Endothelial cell of umbilical vein (primary cell): ENCODE measurements at regions not wholly inside any gene's neighbourhood (a gene's known extent, or its start where the extent isn't known, plus 50 kb on each side); places are given as distances from the start of the nearest gene placed in this dataset.

Source experiments
- BruUV-seq: library from RNA; stranded (reverse); fragments of 400-500 nt; replicated peaks from 2 replicates; lab custom pipeline; 2021; lab: Mats Ljungman, UMichigan
- CTCF ChIA-PET: fragments of 300-600, 350-600 bp; sonication (Branson Sonifier 250); formaldehyde crosslinking; loops from one replicate; lab custom pipeline; 2021; ENCODE audit warnings: antibody characterized with exemption, inconsistent platforms; lab: Charles Lee
- POLR2A ChIA-PET: fragments of 300-600, 350-600 bp; sonication (Branson Sonifier 250); formaldehyde crosslinking; loops from one replicate; lab custom pipeline; 2021; ENCODE audit warnings: antibody characterized with exemption, inconsistent platforms; lab: Charles Lee
- DNase-seq: peaks from one replicate; pipeline ENCODE4 v3.0.0-alpha.2; 2011; ENCODE audit warnings: low read depth, low spot score
- FAIRE-seq: peaks from 2 replicates; lab custom pipeline; 2011; peaks lifted over from hg19 to GRCh38; lab: Jason Lieb, UNC
- H2AFZ ChIP-seq: 2 replicates; pipeline ENCODE4 v1.6.0; 2012; ENCODE audit warnings: low read depth, low read length, control low read depth, inconsistent platforms
- H3K27ac ChIP-seq: 2 replicates; pipeline ENCODE4 v1.5.1; 2011; ENCODE audit warnings: low read depth, mild to moderate bottlenecking, control low read depth, low read length, moderate library complexity; ENCODE audit not compliant: insufficient read depth
- H3K27me3 ChIP-seq, 2 experiments: 2 replicates each; pipeline versions ENCODE4 v1.6.0 to v1.6.1; 2011; ENCODE audit warnings: low read length in 2 of 2, mixed read lengths in 1 of 2; ENCODE audit not compliant: control insufficient read depth in 2 of 2, insufficient read depth in 2 of 2
- H3K36me3 ChIP-seq, 2 experiments: 2 replicates in 1 of 2; 3 replicates in 1 of 2; pipeline ENCODE4 v1.5.1; 2011; ENCODE audit warnings: low read length in 2 of 2, mild to moderate bottlenecking in 1 of 2, moderate library complexity in 1 of 2; ENCODE audit not compliant: control insufficient read depth in 2 of 2, insufficient read depth in 2 of 2; ENCODE audit errors: extremely low read depth in 1 of 2
- H3K4me1 ChIP-seq: 3 replicates; pipeline ENCODE4 v1.5.1; 2011; ENCODE audit warnings: mild to moderate bottlenecking, low read length; ENCODE audit not compliant: control insufficient read depth, insufficient read depth; ENCODE audit errors: extremely low read depth
- H3K4me2 ChIP-seq: 2 replicates; pipeline ENCODE4 v1.6.1; 2011; ENCODE audit warnings: low read length, control low read depth, mixed read lengths; ENCODE audit not compliant: insufficient read depth
- H3K4me3 ChIP-seq, 3 experiments: fragments of 200-600 bp in 1 of 3; sonication (generic), shearing (Covaris generic) in 1 of 3; replicated peaks in 1 of 3; 2 replicates each; pipeline ENCODE4 v1.5.1; 2011 to 2016; ENCODE audit warnings: control low read depth in 3 of 3, low read length in 3 of 3, mild to moderate bottlenecking in 2 of 3, inconsistent platforms in 1 of 3, low read depth in 1 of 3, moderate library complexity in 1 of 3; ENCODE audit not compliant: insufficient read depth in 1 of 3
- H3K79me2 ChIP-seq: 2 replicates; pipeline ENCODE4 v1.6.0; 2012; ENCODE audit warnings: low read length, inconsistent platforms; ENCODE audit not compliant: control insufficient read depth, insufficient read depth
- H3K9ac ChIP-seq: replicated peaks from 2 replicates; pipeline ENCODE3; 2011; ENCODE audit warnings: low read length, control low read depth; ENCODE audit not compliant: insufficient read depth; ENCODE audit errors: extremely low read depth
- H3K9me1 ChIP-seq: replicated peaks from 3 replicates; pipeline ENCODE4 v1.6.0; 2011; ENCODE audit warnings: mild to moderate bottlenecking, low read length; ENCODE audit not compliant: control insufficient read depth, insufficient read depth; ENCODE audit errors: extremely low read depth
- H3K9me3 ChIP-seq: replicated peaks from 2 replicates; pipeline ENCODE4 v1.5.1; 2012; ENCODE audit warnings: low read length, inconsistent platforms; ENCODE audit not compliant: control insufficient read depth, insufficient read depth
- H4K20me1 ChIP-seq: replicated peaks from 2 replicates; pipeline ENCODE3; 2011; ENCODE audit warnings: mild to moderate bottlenecking, low read length; ENCODE audit not compliant: control insufficient read depth, insufficient read depth; ENCODE audit errors: extremely low read depth
- EZH2 ChIP-seq: IDR thresholded peaks from 2 replicates; pipeline ENCODE4 v1.6.1; 2012; ENCODE audit warnings: borderline replicate concordance, low read depth, mild to moderate bottlenecking, moderate library complexity, low read length, inconsistent platforms; ENCODE audit not compliant: severe bottlenecking
- FOS ChIP-seq: IDR thresholded peaks from 2 replicates; pipeline ENCODE4 v1.6.1; 2011; ENCODE audit warnings: mild to moderate bottlenecking, low read length, moderate library complexity, borderline replicate concordance; ENCODE audit not compliant: insufficient read depth
- GATA2 ChIP-seq: IDR thresholded peaks from 2 replicates; pipeline ENCODE4 v1.7.0; 2011; ENCODE audit warnings: low read depth, mild to moderate bottlenecking, moderate library complexity, mixed read lengths, low read length; ENCODE audit not compliant: insufficient read length, insufficient read depth
- JUN ChIP-seq: IDR thresholded peaks from 2 replicates; pipeline ENCODE4 v1.6.1; 2011; ENCODE audit warnings: borderline replicate concordance, low read depth; ENCODE audit not compliant: insufficient read length, insufficient read depth
- MYC ChIP-seq: IDR thresholded peaks from one replicate; pipeline ENCODE4 v1.6.1; 2011; ENCODE audit warnings: mild to moderate bottlenecking, low read depth, low read length
- POLR2A ChIP-seq: IDR thresholded peaks from 2 replicates; pipeline ENCODE4 v1.6.1; 2012; ENCODE audit warnings: low read depth, mild to moderate bottlenecking, control low read depth, low read length
- POLR2AphosphoS5 ChIP-seq: IDR thresholded peaks from 2 replicates; pipeline ENCODE4 v1.6.1; 2012; ENCODE audit warnings: low read depth, mild to moderate bottlenecking, control low read depth, low read length, moderate library complexity; ENCODE audit not compliant: insufficient read depth
- dilution Hi-C: fragments of 300-500 bp; cut with MboI; formaldehyde crosslinking; loops from one replicate; pipeline ENCODE4 v1.15.0; 2019; ENCODE audit warnings: low sequenced_read_pairs; ENCODE audit not compliant: extremely low pct_ligation_motif_present
- intact Hi-C: fragments of 100-400 bp; cut with micrococcal nuclease; formaldehyde crosslinking; loops from one replicate; pipeline ENCODE4 v1.10.0; 2022
- TF ChIP-seq, protein P1 (sequence below), 2 donors: IDR thresholded peaks; 1 replicate in 1 of 2; 2 replicates in 1 of 2; pipeline ENCODE4 v1.5.1; 2011; ENCODE audit warnings: low read length in 2 of 2, mild to moderate bottlenecking in 2 of 2, moderate library complexity in 2 of 2, control low read depth in 1 of 2, inconsistent platforms in 1 of 2, low read depth in 1 of 2; ENCODE audit not compliant: insufficient read depth in 1 of 2; ENCODE audit errors: extremely low read depth in 1 of 2
- TF ChIP-seq, protein P2 (sequence below): IDR thresholded peaks from 2 replicates; pipeline ENCODE4 v1.6.1; 2011; ENCODE audit not compliant: insufficient read depth, insufficient read length

DNA sequence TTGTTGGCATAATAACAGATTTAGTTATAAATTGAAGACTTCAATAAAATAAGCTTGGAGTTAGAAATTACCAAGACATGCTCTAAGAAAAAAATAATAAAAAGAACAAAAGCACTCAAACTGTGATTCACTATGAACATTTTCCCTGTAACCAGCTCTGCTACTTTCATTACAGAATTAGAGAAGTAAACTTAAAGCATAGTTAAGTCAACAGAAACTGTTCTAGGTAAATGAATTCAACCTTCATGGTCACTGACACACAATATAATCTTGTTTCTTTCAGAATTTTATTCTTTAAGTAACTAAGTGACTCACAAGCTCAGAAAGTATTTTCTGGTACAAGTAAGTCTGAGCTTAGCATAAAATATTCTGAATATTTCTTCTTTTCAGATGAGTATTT lies 136.3 kb downstream of the KLF5 start:
- no peaks in the 10 kb centered on the region for H3K9me3 ChIP-seq
- no peaks in the 10 kb centered on the region for H3K9me1 ChIP-seq
- dilution Hi-C loops: no loop called here
- DNase-seq (no peak), FAIRE-seq (no peak)
- no peaks in the 10 kb centered on the region for H4K20me1 ChIP-seq
- no peak overlapping the region for H3K4me2 ChIP-seq
- no peak for TF ChIP-seq EZH2
- TF ChIP-seq GATA2: no peak
- TF ChIP-seq, protein P1, sequence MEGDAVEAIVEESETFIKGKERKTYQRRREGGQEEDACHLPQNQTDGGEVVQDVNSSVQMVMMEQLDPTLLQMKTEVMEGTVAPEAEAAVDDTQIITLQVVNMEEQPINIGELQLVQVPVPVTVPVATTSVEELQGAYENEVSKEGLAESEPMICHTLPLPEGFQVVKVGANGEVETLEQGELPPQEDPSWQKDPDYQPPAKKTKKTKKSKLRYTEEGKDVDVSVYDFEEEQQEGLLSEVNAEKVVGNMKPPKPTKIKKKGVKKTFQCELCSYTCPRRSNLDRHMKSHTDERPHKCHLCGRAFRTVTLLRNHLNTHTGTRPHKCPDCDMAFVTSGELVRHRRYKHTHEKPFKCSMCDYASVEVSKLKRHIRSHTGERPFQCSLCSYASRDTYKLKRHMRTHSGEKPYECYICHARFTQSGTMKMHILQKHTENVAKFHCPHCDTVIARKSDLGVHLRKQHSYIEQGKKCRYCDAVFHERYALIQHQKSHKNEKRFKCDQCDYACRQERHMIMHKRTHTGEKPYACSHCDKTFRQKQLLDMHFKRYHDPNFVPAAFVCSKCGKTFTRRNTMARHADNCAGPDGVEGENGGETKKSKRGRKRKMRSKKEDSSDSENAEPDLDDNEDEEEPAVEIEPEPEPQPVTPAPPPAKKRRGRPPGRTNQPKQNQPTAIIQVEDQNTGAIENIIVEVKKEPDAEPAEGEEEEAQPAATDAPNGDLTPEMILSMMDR (IDR thresholded peaks at IDR 0.05; ENCODE audit: extremely low read depth in 1 of 2, insufficient read depth in 1 of 2, low read depth in 1 of 2, low read length in 2 of 2): no peak
- TF ChIP-seq POLR2AphosphoS5: no peak
- TF ChIP-seq JUN: no peak
- TF ChIP-seq, protein P2, sequence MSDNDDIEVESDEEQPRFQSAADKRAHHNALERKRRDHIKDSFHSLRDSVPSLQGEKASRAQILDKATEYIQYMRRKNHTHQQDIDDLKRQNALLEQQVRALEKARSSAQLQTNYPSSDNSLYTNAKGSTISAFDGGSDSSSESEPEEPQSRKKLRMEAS: no peak
- TF ChIP-seq POLR2A: no peak
- no peak for TF ChIP-seq FOS
- no peak for TF ChIP-seq MYC
- H3K36me3 ChIP-seq: no peaks in the 10 kb centered on the region
- H3K9ac ChIP-seq: no peak overlapping the region
- POLR2A ChIA-PET: no interaction called here
- no peaks in the 10 kb centered on the region for H3K4me1 ChIP-seq
- H3K27ac ChIP-seq: no peak overlapping the region
- H2AFZ ChIP-seq: no peak overlapping the region
- no peak overlapping the region for H3K4me3 ChIP-seq
- BruUV-seq: no TSS peak
- H3K79me2 ChIP-seq: no peaks in the 10 kb centered on the region
- no peaks in the 10 kb centered on the region for H3K27me3 ChIP-seq
- CTCF ChIA-PET: interaction anchor here (1.3 to 1.9 kb wide), 2 partner anchors 9 to 54 kb away, joined by 3 to 5 read pairs; no protein-coding TSS in a partner anchor
- intact Hi-C loops: no loop called here
